ENCODE measurements at regions not wholly inside any gene's neighbourhood (a gene's known extent, or its start where the extent isn't known, plus 50 kb on each side); places are given as distances from the start of the nearest gene placed in this dataset.

GRCh38 chr3:36600404-36600803 is 163.9 kb downstream of the DCLK3 start:
- TF ChIP-seq, protein P1, sequence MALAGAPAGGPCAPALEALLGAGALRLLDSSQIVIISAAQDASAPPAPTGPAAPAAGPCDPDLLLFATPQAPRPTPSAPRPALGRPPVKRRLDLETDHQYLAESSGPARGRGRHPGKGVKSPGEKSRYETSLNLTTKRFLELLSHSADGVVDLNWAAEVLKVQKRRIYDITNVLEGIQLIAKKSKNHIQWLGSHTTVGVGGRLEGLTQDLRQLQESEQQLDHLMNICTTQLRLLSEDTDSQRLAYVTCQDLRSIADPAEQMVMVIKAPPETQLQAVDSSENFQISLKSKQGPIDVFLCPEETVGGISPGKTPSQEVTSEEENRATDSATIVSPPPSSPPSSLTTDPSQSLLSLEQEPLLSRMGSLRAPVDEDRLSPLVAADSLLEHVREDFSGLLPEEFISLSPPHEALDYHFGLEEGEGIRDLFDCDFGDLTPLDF (CRISPR knock-in tag; IDR thresholded peaks at IDR 0.05), result no peak
- TF ChIP-seq CTCF (CRISPR knock-in tag; IDR thresholded peaks at IDR 0.05) (no peak), ZBTB40 (IDR thresholded peaks at IDR 0.05) (no peak), ZBTB40 (CRISPR knock-in tag; IDR thresholded peaks at IDR 0.05) (no peak), ZNF775 (CRISPR knock-in tag; IDR thresholded peaks at IDR 0.05; ENCODE audit: borderline replicate concordance) (no peak), EZH2 (conservative IDR thresholded peaks at IDR 0.05; ENCODE audit: low read depth, low read length) (no peak), JUNB (CRISPR knock-in tag; IDR thresholded peaks at IDR 0.05; ENCODE audit: borderline replicate concordance) (no peak), BRCA1 (CRISPR knock-in tag; IDR thresholded peaks at IDR 0.05) (no peak), ADNP (CRISPR knock-in tag; IDR thresholded peaks at IDR 0.05) (no peak)
- TF ChIP-seq, protein P2, sequence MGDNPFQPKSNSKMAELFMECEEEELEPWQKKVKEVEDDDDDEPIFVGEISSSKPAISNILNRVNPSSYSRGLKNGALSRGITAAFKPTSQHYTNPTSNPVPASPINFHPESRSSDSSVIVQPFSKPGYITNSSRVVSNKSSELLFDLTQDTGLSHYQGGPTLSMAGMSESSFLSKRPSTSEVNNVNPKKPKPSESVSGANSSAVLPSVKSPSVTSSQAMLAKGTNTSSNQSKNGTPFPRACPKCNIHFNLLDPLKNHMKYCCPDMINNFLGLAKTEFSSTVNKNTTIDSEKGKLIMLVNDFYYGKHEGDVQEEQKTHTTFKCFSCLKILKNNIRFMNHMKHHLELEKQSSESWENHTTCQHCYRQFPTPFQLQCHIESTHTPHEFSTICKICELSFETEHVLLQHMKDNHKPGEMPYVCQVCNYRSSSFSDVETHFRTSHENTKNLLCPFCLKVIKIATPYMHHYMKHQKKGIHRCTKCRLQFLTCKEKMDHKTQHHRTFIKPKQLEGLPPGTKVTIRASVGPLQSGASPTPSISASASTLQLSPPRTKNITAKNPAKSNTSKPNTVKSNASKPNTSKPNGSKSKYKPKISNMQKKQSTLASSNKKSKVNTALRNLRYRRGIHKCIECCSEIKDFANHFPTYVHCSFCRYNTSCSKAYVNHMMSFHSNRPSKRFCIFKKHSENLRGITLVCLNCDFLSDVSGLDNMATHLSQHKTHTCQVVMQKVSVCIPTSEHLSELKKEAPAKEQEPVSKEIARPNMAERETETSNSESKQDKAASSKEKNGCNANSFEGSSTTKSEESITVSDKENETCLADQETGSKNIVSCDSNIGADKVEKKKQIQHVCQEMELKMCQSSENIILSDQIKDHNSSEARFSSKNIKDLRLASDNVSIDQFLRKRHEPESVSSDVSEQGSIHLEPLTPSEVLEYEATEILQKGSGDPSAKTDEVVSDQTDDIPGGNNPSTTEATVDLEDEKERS (CRISPR knock-in tag; IDR thresholded peaks at IDR 0.05), result no peak

Data from HepG2 (cell line).